HG03103 (cell line): ENCODE measurements at regions not wholly inside any gene's neighbourhood (a gene's known extent, or its start where the extent isn't known, plus 50 kb on each side); places are given as distances from the start of the nearest gene placed in this dataset.

ENCODE experiments used
- ATAC-seq: cut with Tn5 transposase; IDR thresholded peaks from one replicate; pipeline ENCODE4 v1.9.1; 2021; ENCODE audit warnings: low read depth; ENCODE audit not compliant: unreplicated experiment

- ATAC-seq = no peak
Observed at GRCh38 chr22:47657224-47657623, 894.8 kb downstream of the TBC1D22A start.

GRCh38 chr22:47656806-47657205, 894.4 kb downstream of the TBC1D22A start:
- ATAC-seq = no peak

GRCh38 chr22:47655930-47656329, 893.5 kb downstream of the TBC1D22A start:
- no peak for ATAC-seq

GRCh38 chr22:47654922-47655491, 892.6 kb downstream of the TBC1D22A start:
- ATAC-seq = no peak

- no peak for ATAC-seq
Observed at GRCh38 chr22:47653921-47654320, 891.5 kb downstream of the TBC1D22A start.

DNA sequence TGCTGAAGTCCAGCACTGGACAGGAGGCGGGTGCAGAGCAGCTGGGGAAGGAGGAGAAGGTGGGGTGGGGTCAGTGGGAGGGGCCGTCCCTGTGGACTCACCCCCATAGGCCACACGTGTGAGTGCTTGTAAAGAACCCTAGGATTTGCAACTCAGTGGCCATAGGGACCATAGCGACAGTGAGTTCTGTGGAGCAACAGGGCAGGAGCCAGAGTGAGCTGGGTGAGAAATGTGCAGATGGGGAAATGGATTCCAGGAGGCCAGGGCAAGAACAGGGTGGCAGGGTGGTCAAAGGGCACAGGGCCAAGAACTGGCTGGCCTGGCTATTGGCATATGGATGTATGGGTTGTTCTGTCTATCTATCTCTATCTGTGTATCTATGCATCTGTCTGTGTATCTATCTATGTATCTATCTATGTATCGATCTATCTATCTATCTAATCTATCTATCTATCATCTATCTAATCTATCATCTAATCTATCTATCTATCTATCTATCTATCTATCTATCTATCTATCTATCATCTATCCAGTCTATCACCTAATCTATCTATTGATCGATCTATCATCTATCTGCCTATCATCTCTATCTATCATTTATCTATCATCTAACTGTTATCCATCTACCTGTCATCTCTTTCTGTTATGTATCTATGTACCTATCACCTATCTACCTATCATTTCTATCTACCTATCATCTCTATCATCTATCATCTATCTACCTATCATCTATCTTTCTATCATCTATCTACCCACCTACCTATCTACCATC, 889.0 kb downstream of the TBC1D22A start:
- ATAC-seq = no peak

GRCh38 chr22:47647720-47648119, 885.3 kb downstream of the TBC1D22A start:
- ATAC-seq = no peak

GRCh38 chr22:47647181-47647580, 884.7 kb downstream of the TBC1D22A start:
- ATAC-seq = no peak

DNA sequence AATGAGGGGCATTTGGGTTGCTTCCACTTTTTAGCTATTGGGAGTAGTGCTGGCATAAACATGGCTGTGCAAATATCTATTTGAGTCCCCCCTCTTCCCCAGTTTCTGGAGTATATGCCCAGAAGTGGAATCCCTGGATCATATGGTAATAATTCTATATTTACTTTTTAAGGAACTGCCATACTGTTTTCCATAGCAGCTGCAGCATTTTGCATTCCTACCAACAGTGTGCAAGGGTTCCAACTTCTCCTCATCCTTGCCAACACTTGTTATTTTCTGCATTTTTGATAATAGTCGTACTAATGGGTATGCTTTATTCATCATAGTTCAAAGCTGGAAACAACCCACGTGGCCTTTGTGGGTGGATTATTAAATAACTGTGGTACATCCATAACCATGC, 883.5 kb downstream of the TBC1D22A start:
- ATAC-seq = no peak

DNA sequence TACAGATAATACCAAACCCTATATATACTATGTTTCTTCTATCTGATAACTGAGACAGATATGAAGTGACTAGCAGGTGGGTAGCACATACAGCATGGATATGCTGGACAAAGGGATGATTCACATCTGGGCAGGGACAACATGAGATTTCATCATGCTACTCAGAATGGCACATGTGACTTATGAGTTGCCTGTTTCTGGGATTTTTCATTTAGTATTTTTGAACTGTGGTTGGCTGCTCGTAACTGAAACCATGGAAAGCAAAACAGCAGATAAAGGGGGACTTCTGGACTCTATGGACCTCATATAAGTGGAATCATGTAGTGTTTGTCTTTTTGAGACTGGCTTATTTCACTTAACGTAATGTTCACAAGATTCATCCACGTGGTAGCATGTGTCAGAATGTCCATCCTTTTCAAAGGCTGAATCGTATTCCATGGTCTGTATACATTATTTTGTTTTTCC, 883.0 kb downstream of the TBC1D22A start:
- no peak for ATAC-seq

DNA sequence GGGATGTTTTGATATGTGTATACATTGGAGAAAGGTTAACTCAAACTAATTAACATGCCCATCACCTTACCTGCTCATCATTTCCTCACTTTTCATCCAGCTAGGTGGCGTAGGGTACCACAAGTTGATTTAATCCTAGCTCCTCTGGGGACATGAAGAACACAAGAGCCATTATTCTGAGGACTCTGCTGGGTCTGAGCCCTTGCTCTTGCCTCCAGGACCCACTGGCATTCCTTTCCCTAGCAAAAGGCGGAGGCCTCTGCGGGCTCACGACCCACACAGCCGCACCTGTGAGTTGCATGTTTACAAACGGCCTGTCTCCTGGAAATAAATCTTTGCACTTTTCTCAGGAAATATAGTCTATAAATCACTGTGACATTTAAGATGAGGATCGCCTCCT, 871.9 kb downstream of the TBC1D22A start:
- no peak for ATAC-seq

- no peak for ATAC-seq
Observed at GRCh38 chr22:47633111-47633510, 870.7 kb downstream of the TBC1D22A start.

DNA sequence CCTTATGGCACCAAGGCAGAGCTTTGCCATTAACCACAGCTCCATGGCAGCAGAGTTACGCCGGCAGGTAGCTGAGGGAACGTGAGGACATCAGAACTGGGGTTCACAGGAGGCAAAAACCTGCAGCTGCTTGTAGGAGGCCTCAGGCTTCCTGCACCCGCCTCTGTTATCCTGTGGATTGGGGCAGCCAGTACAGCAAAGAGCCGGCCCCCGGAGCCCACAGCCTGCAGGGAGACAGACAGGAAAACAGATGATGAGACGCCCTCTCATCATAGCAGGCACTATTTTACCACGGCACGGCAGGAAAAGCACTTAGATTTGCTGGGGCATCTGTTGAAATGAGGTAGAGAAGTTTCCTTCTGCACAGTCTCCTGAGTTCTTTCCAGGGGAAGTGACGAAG, 870.3 kb downstream of the TBC1D22A start:
- no peak for ATAC-seq

- no peak for ATAC-seq
Observed at GRCh38 chr22:47631571-47632102, 869.2 kb downstream of the TBC1D22A start.

- no peak for ATAC-seq
Observed at GRCh38 chr22:47630741-47631534, 868.5 kb downstream of the TBC1D22A start.

GRCh38 chr22:47629791-47630655, 867.6 kb downstream of the TBC1D22A start:
- ATAC-seq = no peak

GRCh38 chr22:47629273-47629711, 866.8 kb downstream of the TBC1D22A start:
- ATAC-seq = no peak

GRCh38 chr22:47628477-47629272, 866.2 kb downstream of the TBC1D22A start:
- ATAC-seq = no peak

- ATAC-seq = no peak
Observed at GRCh38 chr22:47627556-47628253, 865.3 kb downstream of the TBC1D22A start.
